Suprapubic skin (tissue), 4 donors: ENCODE measurements at regions not wholly inside any gene's neighbourhood (a gene's known extent, or its start where the extent isn't known, plus 50 kb on each side); places are given as distances from the start of the nearest gene placed in this dataset.

Source experiments
- DNase-seq, 2 donors: peaks; one replicate each; pipeline ENCODE4 v3.0.0-alpha.2; 2019; ENCODE audit warnings: low spot score in 2 of 2
- H3K27ac ChIP-seq: fragments of 200-600 bp; sonication (generic); one replicate; pipeline ENCODE4 v1.5.1; 2019
- H3K27me3 ChIP-seq: fragments of 200-600 bp; sonication (generic); one replicate; pipeline ENCODE4 v1.5.1; 2019
- H3K36me3 ChIP-seq: fragments of 200-600 bp; sonication (generic); one replicate; pipeline ENCODE4 v1.5.1; 2019
- H3K4me1 ChIP-seq: fragments of 200-600 bp; sonication (generic); one replicate; pipeline ENCODE4 v1.5.1; 2019
- H3K4me3 ChIP-seq: fragments of 200-600 bp; sonication (generic); one replicate; pipeline ENCODE4 v1.5.1; 2019; ENCODE audit warnings: mild to moderate bottlenecking
- H3K9me3 ChIP-seq: fragments of 200-600 bp; sonication (generic); one replicate; pipeline ENCODE4 v1.5.1; 2019
- EP300 ChIP-seq: sonication (generic); formaldehyde crosslinking; IDR thresholded peaks from one replicate; pipeline ENCODE4 v1.6.1; 2017; ENCODE audit warnings: antibody characterized with exemption
- POLR2A ChIP-seq, 2 donors: fragments of 450-650 bp; IDR thresholded peaks; one replicate each; pipeline ENCODE4 v1.6.1; 2017; ENCODE audit warnings: antibody characterized with exemption in 2 of 2, mild to moderate bottlenecking in 2 of 2, moderate library complexity in 2 of 2
- POLR2AphosphoS5 ChIP-seq, 3 donors: sonication (generic); formaldehyde crosslinking; IDR thresholded peaks; one replicate each; pipeline ENCODE4 v1.6.1; 2017; ENCODE audit warnings: antibody characterized with exemption in 3 of 3
- WGBS: methylation state at CpG from one replicate; pipeline ENCODE4 v1.1.5; 2018; 5-methylcytosine and 5-hydroxymethylcytosine counted together
- TF ChIP-seq, protein P1 (sequence below), 2 donors: fragments of 200-600 bp in 1 of 2; fragments of 450-650 bp in 1 of 2; sonication (generic) in 1 of 2; IDR thresholded peaks; one replicate each; pipeline ENCODE4 v1.5.1; 2016 to 2019; ENCODE audit warnings: antibody characterized with exemption in 2 of 2, mild to moderate bottlenecking in 1 of 2, moderate library complexity in 1 of 2

DNA sequence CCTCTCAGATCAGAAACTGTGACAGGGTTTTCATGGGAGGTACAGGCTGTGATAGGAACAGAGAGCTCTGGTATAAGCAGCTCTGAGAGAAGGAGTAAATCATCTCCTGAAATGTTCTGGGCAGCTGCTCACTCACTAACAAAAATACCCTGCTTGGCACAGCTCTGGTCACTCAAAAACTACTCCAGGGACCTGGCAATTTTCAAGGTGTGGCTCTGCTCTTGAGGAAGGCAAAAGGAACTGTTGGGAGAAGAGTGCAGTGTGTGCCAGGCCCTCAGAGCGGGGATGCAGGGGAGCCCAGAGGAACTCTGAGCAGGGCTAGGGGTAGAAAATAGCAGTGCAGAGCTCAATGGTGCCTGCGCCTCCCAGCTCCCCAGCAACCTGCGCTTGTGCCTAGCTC, 180.5 kb upstream of the ZBED5 start:
- Histone ChIP-seq H3K27ac (no peak overlapping the region), H3K4me1 (peaks cover 4% of the 10 kb centered on the region), H3K27me3 (no peaks in the 10 kb centered on the region), H3K36me3 (no peaks in the 10 kb centered on the region), H3K4me3 (no peak overlapping the region), H3K9me3 (no peaks in the 10 kb centered on the region)
- TF ChIP-seq POLR2AphosphoS5 (IDR thresholded peaks at IDR 0.05) (no peak), POLR2A (IDR thresholded peaks at IDR 0.05) (no peak), EP300 (no peak)
- TF ChIP-seq, protein P1, sequence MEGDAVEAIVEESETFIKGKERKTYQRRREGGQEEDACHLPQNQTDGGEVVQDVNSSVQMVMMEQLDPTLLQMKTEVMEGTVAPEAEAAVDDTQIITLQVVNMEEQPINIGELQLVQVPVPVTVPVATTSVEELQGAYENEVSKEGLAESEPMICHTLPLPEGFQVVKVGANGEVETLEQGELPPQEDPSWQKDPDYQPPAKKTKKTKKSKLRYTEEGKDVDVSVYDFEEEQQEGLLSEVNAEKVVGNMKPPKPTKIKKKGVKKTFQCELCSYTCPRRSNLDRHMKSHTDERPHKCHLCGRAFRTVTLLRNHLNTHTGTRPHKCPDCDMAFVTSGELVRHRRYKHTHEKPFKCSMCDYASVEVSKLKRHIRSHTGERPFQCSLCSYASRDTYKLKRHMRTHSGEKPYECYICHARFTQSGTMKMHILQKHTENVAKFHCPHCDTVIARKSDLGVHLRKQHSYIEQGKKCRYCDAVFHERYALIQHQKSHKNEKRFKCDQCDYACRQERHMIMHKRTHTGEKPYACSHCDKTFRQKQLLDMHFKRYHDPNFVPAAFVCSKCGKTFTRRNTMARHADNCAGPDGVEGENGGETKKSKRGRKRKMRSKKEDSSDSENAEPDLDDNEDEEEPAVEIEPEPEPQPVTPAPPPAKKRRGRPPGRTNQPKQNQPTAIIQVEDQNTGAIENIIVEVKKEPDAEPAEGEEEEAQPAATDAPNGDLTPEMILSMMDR (IDR thresholded peaks at IDR 0.05) = no peak
- no peak for DNase-seq
- 97% methylated on average over 3 of the region's 3 CpGs for WGBS

DNA sequence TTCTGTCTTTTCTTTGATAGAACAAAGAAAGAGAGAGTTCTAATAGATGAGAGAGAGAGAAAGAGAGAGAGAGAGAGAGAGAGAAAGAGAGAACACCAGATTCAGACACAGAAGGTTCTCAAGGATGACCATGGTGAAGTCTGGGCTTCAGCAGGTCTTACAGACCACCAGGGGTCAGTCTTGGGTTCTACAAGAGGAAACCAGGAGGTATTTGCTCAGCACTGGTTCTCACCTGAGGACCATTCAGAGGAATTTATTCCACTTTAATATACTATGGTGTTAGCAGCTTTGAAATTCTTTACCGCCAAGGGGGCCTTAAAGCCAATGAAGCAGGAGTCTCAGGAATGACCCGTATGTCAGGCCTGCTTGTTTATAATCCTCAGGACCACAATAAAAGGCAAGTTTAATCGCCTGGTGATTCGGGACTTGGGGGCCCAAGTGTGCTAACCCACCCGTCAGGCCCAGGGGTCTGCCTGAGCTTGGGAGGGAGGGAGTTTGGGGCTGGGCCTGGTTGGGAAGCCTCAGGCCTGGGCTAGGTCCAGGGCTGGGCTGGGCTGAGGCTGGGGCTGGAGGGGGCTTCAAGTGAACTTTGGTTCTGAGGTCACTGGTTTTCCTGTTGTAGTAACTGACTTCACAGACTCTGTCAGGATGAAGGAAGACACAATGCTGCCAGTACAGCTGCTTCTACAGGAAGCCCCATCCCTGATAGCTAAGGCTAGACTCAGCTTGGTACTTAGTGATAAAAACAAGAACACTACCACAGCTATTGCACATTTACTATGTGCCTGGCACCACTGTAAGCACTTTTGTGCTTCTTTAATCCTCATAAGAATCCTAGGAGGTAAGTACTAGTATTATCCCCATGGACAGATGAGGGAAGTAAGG, 179.2 kb upstream of the ZBED5 start:
- no peaks in the 10 kb centered on the region for H3K9me3 ChIP-seq
- H3K27ac ChIP-seq = no peak overlapping the region
- H3K36me3 ChIP-seq = no peaks in the 10 kb centered on the region
- no peaks in the 10 kb centered on the region for H3K27me3 ChIP-seq
- H3K4me1 ChIP-seq = peaks cover 4% of the 10 kb centered on the region
- TF ChIP-seq EP300 (no peak), POLR2A (IDR thresholded peaks at IDR 0.05) (no peak)
- TF ChIP-seq, protein P1 (IDR thresholded peaks at IDR 0.05) = peak; percentile 32 to 43
- no peak overlapping the region for H3K4me3 ChIP-seq
- no peak for DNase-seq
- 74% methylated on average over 5 of the region's 5 CpGs for WGBS

- H3K27ac ChIP-seq = no peak overlapping the region
- no peaks in the 10 kb centered on the region for H3K9me3 ChIP-seq
- no peak overlapping the region for H3K4me3 ChIP-seq
- peaks cover 4% of the 10 kb centered on the region for H3K4me1 ChIP-seq
- WGBS = 91% methylated on average over 3 of the region's 3 CpGs
- H3K27me3 ChIP-seq = no peaks in the 10 kb centered on the region
- TF ChIP-seq POLR2A (IDR thresholded peaks at IDR 0.05) (no peak), EP300 (no peak), POLR2AphosphoS5 (IDR thresholded peaks at IDR 0.05) (no peak)
- TF ChIP-seq, protein P1 (IDR thresholded peaks at IDR 0.05) = no peak
- H3K36me3 ChIP-seq = no peaks in the 10 kb centered on the region
- no peak for DNase-seq
Measured at GRCh38 chr11:11036185-11036847, 178.5 kb upstream of the ZBED5 start.

DNA sequence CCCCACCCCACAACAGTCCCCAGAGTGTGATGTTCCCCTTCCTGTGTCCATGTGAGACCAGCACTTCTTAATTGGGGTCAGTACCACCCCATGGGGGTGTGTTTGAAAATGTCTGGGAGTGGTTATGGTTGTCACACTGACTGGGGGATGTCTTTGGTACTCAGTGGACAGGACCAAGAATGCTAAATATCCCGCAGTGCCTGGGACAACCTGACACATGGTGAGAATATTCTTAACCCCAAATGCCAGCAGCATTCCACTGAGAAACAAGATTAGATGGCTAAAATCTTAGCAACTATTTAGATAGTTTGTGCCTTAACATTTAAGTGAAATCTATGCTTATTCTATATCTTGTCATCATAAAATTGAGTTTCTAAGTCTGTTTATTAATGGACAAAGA, 177.5 kb upstream of the ZBED5 start:
- Histone ChIP-seq H3K36me3 (no peaks in the 10 kb centered on the region), H3K4me3 (no peak overlapping the region), H3K27me3 (no peaks in the 10 kb centered on the region), H3K4me1 (peaks cover 4% of the 10 kb centered on the region), H3K27ac (no peak overlapping the region), H3K9me3 (no peaks in the 10 kb centered on the region)
- DNase-seq = no peak
- TF ChIP-seq EP300 (no peak), POLR2A (IDR thresholded peaks at IDR 0.05) (no peak), POLR2AphosphoS5 (IDR thresholded peaks at IDR 0.05) (no peak)
- TF ChIP-seq, protein P1 (IDR thresholded peaks at IDR 0.05) = no peak
- whole genome bisulfite sequencing = 85% methylated on average over 1 of the region's 1 CpG

DNA sequence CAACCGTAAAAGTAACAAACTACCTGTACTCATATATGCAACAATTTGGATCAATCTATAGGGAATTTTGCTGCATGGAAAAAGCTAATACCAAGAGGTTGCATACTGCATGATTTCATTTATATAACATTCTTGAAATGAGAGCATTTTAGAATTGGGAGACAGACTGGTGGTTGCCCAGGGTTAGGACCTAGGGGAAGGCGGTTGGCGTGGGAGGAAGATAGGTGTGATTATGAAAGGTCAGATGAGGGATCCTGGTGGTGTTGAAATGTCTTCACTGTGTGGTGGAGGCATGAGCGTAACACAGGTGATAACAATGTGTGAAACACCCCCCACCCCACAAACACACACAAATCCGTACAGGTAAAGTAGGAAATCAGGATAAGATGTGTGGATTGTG, 176.6 kb upstream of the ZBED5 start:
- H3K4me1 ChIP-seq = peaks cover 4% of the 10 kb centered on the region

More for the DNA sequence above, 176.6 kb upstream of the ZBED5 start:
- Histone ChIP-seq H3K27me3 (no peaks in the 10 kb centered on the region), H3K27ac (no peak overlapping the region), H3K9me3 (no peaks in the 10 kb centered on the region), H3K4me3 (no peak overlapping the region), H3K36me3 (no peaks in the 10 kb centered on the region)
- 70% methylated on average over 5 of the region's 5 CpGs for WGBS
- DNase-seq = no peak
- TF ChIP-seq, protein P1 (IDR thresholded peaks at IDR 0.05) = no peak
- TF ChIP-seq POLR2AphosphoS5 (IDR thresholded peaks at IDR 0.05) (no peak), POLR2A (IDR thresholded peaks at IDR 0.05) (no peak), EP300 (no peak)
